Liver (tissue), 3 donors: ENCODE measurements at regions not wholly inside any gene's neighbourhood (a gene's known extent, or its start where the extent isn't known, plus 50 kb on each side); places are given as distances from the start of the nearest gene placed in this dataset.

ENCODE experiments used
- CTCF ChIP-seq: fragments of 150-350 bp; IDR thresholded peaks from 2 replicates; pipeline ENCODE4 v1.5.1; 2017; ENCODE audit warnings: improper control_type of control experiment, low read depth, low read length; ENCODE audit not compliant: missing input control
- GABPA ChIP-seq, 2 donors: IDR thresholded peaks in 1 of 2; conservative IDR thresholded peaks in 1 of 2; 2 replicates each; pipeline ENCODE4 v1.6.1; 2016; ENCODE audit warnings: antibody characterized with exemption in 2 of 2, mild to moderate bottlenecking in 1 of 2, moderate library complexity in 1 of 2
- HNF4G ChIP-seq: IDR thresholded peaks from 2 replicates; pipeline ENCODE4 v1.6.1; 2016; ENCODE audit warnings: antibody characterized with exemption
- MAX ChIP-seq: IDR thresholded peaks from 2 replicates; pipeline ENCODE4 v1.6.1; 2016; ENCODE audit warnings: antibody characterized with exemption
- RAD21 ChIP-seq, 2 donors: IDR thresholded peaks; 2 replicates each; pipeline ENCODE4 v1.6.1; 2016; ENCODE audit warnings: antibody characterized with exemption in 2 of 2, mild to moderate bottlenecking in 2 of 2
- RXRA ChIP-seq, 2 donors: IDR thresholded peaks; 2 replicates each; pipeline ENCODE4 v1.6.1; 2017 to 2018; ENCODE audit warnings: antibody characterized with exemption in 2 of 2, mild to moderate bottlenecking in 1 of 2
- SP1 ChIP-seq: IDR thresholded peaks from 2 replicates; pipeline ENCODE4 v1.6.1; 2018; ENCODE audit warnings: antibody characterized with exemption, mild to moderate bottlenecking
- TAF1 ChIP-seq: conservative IDR thresholded peaks from 2 replicates; pipeline ENCODE4 v1.6.1; 2016; ENCODE audit warnings: antibody characterized with exemption, mild to moderate bottlenecking
- YY1 ChIP-seq: IDR thresholded peaks from 2 replicates; pipeline ENCODE4 v1.6.1; 2016; ENCODE audit warnings: antibody characterized with exemption, mild to moderate bottlenecking
- TF ChIP-seq, protein P1 (sequence below): IDR thresholded peaks from 2 replicates; pipeline ENCODE4 v1.6.1; 2016; ENCODE audit warnings: antibody characterized with exemption
- TF ChIP-seq, protein P2 (sequence below): IDR thresholded peaks from 2 replicates; pipeline ENCODE4 v1.6.1; 2016; ENCODE audit warnings: antibody characterized with exemption, mild to moderate bottlenecking
- donor health status: healthy.
- donor health status: healthy.

- TF ChIP-seq, protein P1, sequence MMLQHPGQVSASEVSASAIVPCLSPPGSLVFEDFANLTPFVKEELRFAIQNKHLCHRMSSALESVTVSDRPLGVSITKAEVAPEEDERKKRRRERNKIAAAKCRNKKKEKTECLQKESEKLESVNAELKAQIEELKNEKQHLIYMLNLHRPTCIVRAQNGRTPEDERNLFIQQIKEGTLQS = no peak
- TF ChIP-seq RXRA (IDR thresholded peaks at IDR 0.05) = no peak
- TF ChIP-seq CTCF = no peak
- TF ChIP-seq MAX = no peak
- no peak for TF ChIP-seq RAD21 (IDR thresholded peaks at IDR 0.05)
- no peak for TF ChIP-seq GABPA (IDR thresholded peaks at IDR 0.05 in 1 of 2, conservative IDR thresholded peaks at IDR 0.05 in 1 of 2)
- no peak for TF ChIP-seq SP1
- no peak for TF ChIP-seq TAF1
- no peak for TF ChIP-seq YY1
- TF ChIP-seq HNF4G = no peak
- TF ChIP-seq, protein P2, sequence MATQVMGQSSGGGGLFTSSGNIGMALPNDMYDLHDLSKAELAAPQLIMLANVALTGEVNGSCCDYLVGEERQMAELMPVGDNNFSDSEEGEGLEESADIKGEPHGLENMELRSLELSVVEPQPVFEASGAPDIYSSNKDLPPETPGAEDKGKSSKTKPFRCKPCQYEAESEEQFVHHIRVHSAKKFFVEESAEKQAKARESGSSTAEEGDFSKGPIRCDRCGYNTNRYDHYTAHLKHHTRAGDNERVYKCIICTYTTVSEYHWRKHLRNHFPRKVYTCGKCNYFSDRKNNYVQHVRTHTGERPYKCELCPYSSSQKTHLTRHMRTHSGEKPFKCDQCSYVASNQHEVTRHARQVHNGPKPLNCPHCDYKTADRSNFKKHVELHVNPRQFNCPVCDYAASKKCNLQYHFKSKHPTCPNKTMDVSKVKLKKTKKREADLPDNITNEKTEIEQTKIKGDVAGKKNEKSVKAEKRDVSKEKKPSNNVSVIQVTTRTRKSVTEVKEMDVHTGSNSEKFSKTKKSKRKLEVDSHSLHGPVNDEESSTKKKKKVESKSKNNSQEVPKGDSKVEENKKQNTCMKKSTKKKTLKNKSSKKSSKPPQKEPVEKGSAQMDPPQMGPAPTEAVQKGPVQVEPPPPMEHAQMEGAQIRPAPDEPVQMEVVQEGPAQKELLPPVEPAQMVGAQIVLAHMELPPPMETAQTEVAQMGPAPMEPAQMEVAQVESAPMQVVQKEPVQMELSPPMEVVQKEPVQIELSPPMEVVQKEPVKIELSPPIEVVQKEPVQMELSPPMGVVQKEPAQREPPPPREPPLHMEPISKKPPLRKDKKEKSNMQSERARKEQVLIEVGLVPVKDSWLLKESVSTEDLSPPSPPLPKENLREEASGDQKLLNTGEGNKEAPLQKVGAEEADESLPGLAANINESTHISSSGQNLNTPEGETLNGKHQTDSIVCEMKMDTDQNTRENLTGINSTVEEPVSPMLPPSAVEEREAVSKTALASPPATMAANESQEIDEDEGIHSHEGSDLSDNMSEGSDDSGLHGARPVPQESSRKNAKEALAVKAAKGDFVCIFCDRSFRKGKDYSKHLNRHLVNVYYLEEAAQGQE = no peak
These were observed 843.3 kb downstream of the TSN start for GRCh38 chr2:122598784-122599183.
